Head of caudate nucleus (tissue), 42 donors: ENCODE measurements at regions not wholly inside any gene's neighbourhood (a gene's known extent, or its start where the extent isn't known, plus 50 kb on each side); places are given as distances from the start of the nearest gene placed in this dataset.
"Not testable (repeated sequence)": the region's sequence is repeated elsewhere in the genome, so short reads cannot be mapped to it uniquely, and the experiment has no call there.

Experiments used
- DNase-seq, 42 donors: peaks; one replicate each; pipeline versions ENCODE4 v3.0.0 to v3.0.0-alpha.2; 2020 to 2021; ENCODE audit warnings: mixed read lengths in 7 of 42
- intact Hi-C: fragments of 100-400 bp; cut with DNase I; formaldehyde crosslinking; loops from one replicate; pipeline ENCODE4 v1.15.0; 2022

- intact Hi-C loops: no loop called here
- DNase-seq: peak in 19 of 42 donors; percentile 25 to 64 (median 47)
Observed at GRCh38 chr22:48488611-48489511, 1338.8 kb downstream of the BRD1 start.

- DNase-seq: peak in 2 of 42 donors; percentile 6 to 37
- intact Hi-C loops: no loop called here
Observed at GRCh38 chr22:48488149-48488551, 1339.5 kb downstream of the BRD1 start.

- intact Hi-C loops: no loop called here
- DNase-seq: peak in 2 of 42 donors; percentile 11 to 26
Observed at GRCh38 chr22:48486558-48486957, 1341.1 kb downstream of the BRD1 start.

GRCh38 chr22:48486134-48486532 is 1341.5 kb downstream of the BRD1 start:
- intact Hi-C loops: no loop called here
- DNase-seq: peak in 3 of 42 donors; percentile 6 to 36 (median 15)

GRCh38 chr22:48485149-48486133 is 1342.2 kb downstream of the BRD1 start:
- DNase-seq: peak in 5 of 42 donors; percentile 7 to 39 (median 15)
- intact Hi-C loops: no loop called here

GRCh38 chr22:48483764-48484528 is 1343.7 kb downstream of the BRD1 start:
- intact Hi-C loops: no loop called here
- peak in 7 of 42 donors; percentile 11 to 40 (median 18) for DNase-seq

- no peak for DNase-seq
Observed at GRCh38 chr22:48482771-48483170, 1344.9 kb downstream of the BRD1 start.

GRCh38 chr22:48482198-48482597 is 1345.5 kb downstream of the BRD1 start:
- peak in 5 of 42 donors; percentile 0 to 27 (median 4) for DNase-seq
- intact Hi-C loops: not testable (repeated sequence)

More at GRCh38 chr22:48482771-48483170, 1344.9 kb downstream of the BRD1 start:
- intact Hi-C loops: no loop called here

GRCh38 chr22:48481748-48482147 is 1345.9 kb downstream of the BRD1 start:
- DNase-seq: peak in 4 of 42 donors; percentile 0 to 2 (median 2)
- intact Hi-C loops: no loop called here

GRCh38 chr22:48478529-48479265 is 1349.0 kb downstream of the BRD1 start:
- peak in 7 of 42 donors; percentile 19 to 49 (median 35) for DNase-seq
- intact Hi-C loops: no loop called here

- peak in 4 of 42 donors; percentile 25 to 44 (median 33) for DNase-seq
- intact Hi-C loops: no loop called here
Observed at GRCh38 chr22:48478124-48478523, 1349.5 kb downstream of the BRD1 start.

- DNase-seq: peak in 28 of 42 donors; percentile 31 to 74 (median 59)
- intact Hi-C loops: no loop called here
Observed at GRCh38 chr22:48477031-48477721, 1350.5 kb downstream of the BRD1 start.

GRCh38 chr22:48476577-48476976 is 1351.1 kb downstream of the BRD1 start:
- peak in 1 of 42 donors; percentile 22 for DNase-seq
- intact Hi-C loops: no loop called here

- DNase-seq: peak in 2 of 42 donors; percentile 15 to 30
Observed at GRCh38 chr22:48475661-48476345, 1351.9 kb downstream of the BRD1 start.

GRCh38 chr22:48474881-48475280 is 1352.8 kb downstream of the BRD1 start:
- intact Hi-C loops: no loop called here
- DNase-seq: peak in 3 of 42 donors; percentile 5 to 19 (median 18)

More at GRCh38 chr22:48475661-48476345, 1351.9 kb downstream of the BRD1 start:
- intact Hi-C loops: no loop called here

- intact Hi-C loops: no loop called here
- DNase-seq: peak in 2 of 42 donors; percentile 5 to 32
Observed at GRCh38 chr22:48473202-48473601, 1354.5 kb downstream of the BRD1 start.

- intact Hi-C loops: no loop called here
- DNase-seq: peak in 3 of 42 donors; percentile 4 to 37 (median 5)
Observed at GRCh38 chr22:48464246-48464645, 1363.4 kb downstream of the BRD1 start.
